IPS-20b (cell line): ENCODE measurements at regions not wholly inside any gene's neighbourhood (a gene's known extent, or its start where the extent isn't known, plus 50 kb on each side); places are given as distances from the start of the nearest gene placed in this dataset.
"Not testable (repeated sequence)": the region's sequence is repeated elsewhere in the genome, so short reads cannot be mapped to it uniquely, and the experiment has no call there.

ENCODE experiments used
- H3K27ac ChIP-seq: one replicate; pipeline ENCODE4 v1.5.1; 2013; ENCODE audit warnings: low read length
- H3K27me3 ChIP-seq: 2 replicates; pipeline ENCODE4 v1.6.1; 2013; ENCODE audit warnings: mild to moderate bottlenecking, low read length, inconsistent platforms; ENCODE audit not compliant: insufficient read depth
- H3K36me3 ChIP-seq: 2 replicates; pipeline ENCODE4 v1.6.1; 2013; ENCODE audit warnings: low read depth, mild to moderate bottlenecking, inconsistent platforms, low read length, moderate library complexity; ENCODE audit not compliant: insufficient read depth
- H3K4me1 ChIP-seq: 2 replicates; pipeline ENCODE4 v1.6.1; 2013; ENCODE audit warnings: mild to moderate bottlenecking, control low read depth, inconsistent platforms, low read length, moderate library complexity; ENCODE audit not compliant: insufficient read depth
- H3K4me3 ChIP-seq: 2 replicates; pipeline ENCODE4 v1.5.1; 2013; ENCODE audit warnings: mild to moderate bottlenecking, low read length, inconsistent platforms
- H3K9ac ChIP-seq: 2 replicates; pipeline ENCODE4 v1.6.1; 2013; ENCODE audit warnings: low read depth, mild to moderate bottlenecking, inconsistent platforms, low read length, moderate library complexity
- H3K9me3 ChIP-seq: 2 replicates; pipeline ENCODE4 v1.6.1; 2013; ENCODE audit warnings: mild to moderate bottlenecking, low read depth, low read length, inconsistent platforms; ENCODE audit not compliant: insufficient read depth

DNA sequence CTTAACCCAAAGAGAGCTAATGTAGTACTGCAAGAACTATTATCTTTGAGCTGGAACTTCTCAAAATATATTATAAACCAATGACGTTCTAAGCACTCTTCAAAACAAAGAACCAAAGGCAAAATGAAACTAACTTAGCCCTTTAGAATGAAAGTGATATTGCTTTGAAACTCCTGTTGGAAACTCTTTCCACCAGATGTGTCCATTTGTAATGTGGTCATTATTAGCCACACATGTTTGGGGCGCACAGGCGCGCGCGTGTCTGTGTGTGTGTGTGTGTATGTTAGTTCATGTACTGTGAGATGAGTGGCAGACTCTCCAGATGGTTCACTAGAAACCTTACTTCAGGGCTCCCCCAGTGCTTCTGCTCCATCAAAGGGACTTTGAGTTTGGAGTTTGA is 323.4 kb downstream of the BCL11A start:
- Histone ChIP-seq H3K4me1 (no peaks in the 10 kb centered on the region), H3K9me3 (peaks cover 13% of the 10 kb centered on the region), H3K36me3 (no peaks in the 10 kb centered on the region), H3K27me3 (no peaks in the 10 kb centered on the region), H3K9ac (no peak overlapping the region), H3K27ac (no peak overlapping the region), H3K4me3 (no peak overlapping the region)

DNA sequence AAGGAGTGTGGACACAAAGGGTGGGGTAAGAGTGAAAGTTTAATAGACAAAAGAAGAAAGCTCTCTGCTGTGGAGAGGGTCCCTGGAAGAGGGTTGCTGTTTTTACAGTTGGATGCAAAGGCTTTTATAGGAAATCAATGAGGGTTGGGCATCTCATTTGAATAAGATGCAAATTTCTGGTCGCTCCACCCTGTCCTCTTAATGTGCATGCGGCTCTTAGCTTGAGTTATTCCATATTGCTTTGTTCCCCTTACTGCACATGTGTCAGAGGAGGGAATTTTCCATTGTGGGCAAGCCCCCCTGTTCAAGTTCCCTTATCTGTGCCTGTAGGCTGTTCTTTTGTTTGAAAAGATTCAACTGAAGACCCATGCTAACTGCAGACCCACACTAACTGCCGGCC is 326.5 kb downstream of the BCL11A start:
- Histone ChIP-seq H3K9ac (no peak overlapping the region), H3K4me3 (no peak overlapping the region), H3K27me3 (no peaks in the 10 kb centered on the region), H3K9me3 (peaks cover 5% of the 10 kb centered on the region; the same call in 1 of the 2 replicates), H3K4me1 (no peaks in the 10 kb centered on the region), H3K27ac (no peak overlapping the region), H3K36me3 (no peaks in the 10 kb centered on the region)

DNA sequence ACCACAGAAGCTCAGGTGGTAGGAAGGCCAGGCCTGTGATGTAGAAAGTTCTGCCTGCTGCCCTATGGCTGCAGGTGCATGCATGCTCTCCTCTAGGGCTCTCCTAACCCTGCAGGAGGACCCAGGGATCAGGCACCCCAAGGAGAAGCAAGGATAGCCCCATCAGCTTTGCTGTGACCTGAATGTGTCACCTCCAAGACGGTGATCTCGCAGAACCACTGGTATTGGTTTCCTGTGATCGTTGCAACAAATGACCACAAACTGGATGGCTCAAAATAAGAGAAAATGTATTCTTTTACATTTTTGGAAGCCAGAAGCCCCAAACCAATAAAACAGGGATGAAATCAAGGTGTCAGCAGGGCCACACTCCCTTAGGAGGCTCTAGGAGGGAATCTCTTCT is 327.3 kb downstream of the BCL11A start:
- Histone ChIP-seq H3K9me3 (peaks cover 5% of the 10 kb centered on the region; the same call in 1 of the 2 replicates), H3K9ac (no peak overlapping the region), H3K4me3 (no peak overlapping the region), H3K36me3 (no peaks in the 10 kb centered on the region), H3K27me3 (no peaks in the 10 kb centered on the region), H3K4me1 (no peaks in the 10 kb centered on the region), H3K27ac (no peak overlapping the region)

DNA sequence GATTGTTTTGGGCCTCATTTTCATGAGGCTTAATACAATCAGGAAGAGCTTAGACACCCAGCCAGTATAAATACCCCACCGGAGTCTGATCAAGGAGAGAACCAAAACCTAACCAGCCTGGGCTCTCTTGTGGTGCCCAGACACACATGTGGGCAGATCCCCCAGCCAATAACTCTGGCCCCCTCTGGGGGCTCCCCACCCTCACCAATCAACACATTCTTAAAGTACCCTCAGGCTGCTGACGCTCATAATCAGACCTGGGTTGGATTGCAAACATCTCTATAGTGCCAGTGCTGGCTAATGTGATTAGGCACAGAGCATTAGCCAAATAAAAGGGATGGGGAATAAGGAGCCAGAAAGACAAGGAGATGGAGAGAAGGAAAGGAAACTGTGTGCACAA is 329.6 kb downstream of the BCL11A start:
- H3K27me3 ChIP-seq = no peaks in the 10 kb centered on the region
- H3K4me3 ChIP-seq = no peak overlapping the region
- H3K36me3 ChIP-seq = no peaks in the 10 kb centered on the region
- no peaks in the 10 kb centered on the region for H3K9me3 ChIP-seq
- H3K9ac ChIP-seq = no peak overlapping the region
- no peak overlapping the region for H3K27ac ChIP-seq
- no peaks in the 10 kb centered on the region for H3K4me1 ChIP-seq

DNA sequence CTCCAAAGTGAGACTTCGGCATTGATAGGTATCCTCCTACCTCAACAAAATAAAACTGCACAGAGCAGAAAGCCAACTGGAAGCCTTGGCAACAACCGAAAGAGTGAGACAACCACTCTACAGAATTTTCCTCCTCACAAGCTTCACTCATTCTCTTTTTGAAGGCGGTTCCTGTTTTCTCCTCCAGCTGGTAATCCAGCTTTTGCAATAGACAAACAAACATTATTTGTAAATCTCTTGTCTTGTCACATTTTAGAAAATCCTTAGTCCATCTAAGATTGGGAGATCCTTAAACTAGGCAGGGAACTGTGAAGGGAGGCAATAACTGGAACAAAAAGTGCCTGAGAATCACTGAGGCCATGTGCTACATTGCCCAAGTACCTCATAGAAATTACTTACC is 332.4 kb downstream of the BCL11A start:
- no peaks in the 10 kb centered on the region for H3K27me3 ChIP-seq
- H3K9me3 ChIP-seq = no peaks in the 10 kb centered on the region
- no peaks in the 10 kb centered on the region for H3K4me1 ChIP-seq
- no peak overlapping the region for H3K4me3 ChIP-seq
- no peak overlapping the region for H3K27ac ChIP-seq
- no peak overlapping the region for H3K9ac ChIP-seq
- H3K36me3 ChIP-seq = no peaks in the 10 kb centered on the region

DNA sequence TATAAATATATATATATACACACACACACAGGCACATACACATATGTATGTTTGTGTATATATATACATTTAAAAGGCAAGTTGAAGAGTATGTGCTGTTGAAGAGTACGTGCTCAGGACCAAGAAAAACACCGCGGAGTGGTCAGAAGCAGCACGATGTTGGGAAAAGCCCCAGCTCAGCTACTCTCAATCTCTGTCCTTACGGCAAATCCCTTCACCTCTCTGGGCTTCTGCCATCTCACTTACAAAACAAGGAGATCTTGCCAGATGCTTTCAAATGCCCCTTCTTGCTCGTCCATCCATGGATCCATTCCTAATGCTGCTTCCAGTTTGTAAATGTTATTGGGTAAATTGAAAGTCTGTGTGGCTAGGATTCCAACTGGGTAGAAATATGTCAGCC is 333.9 kb downstream of the BCL11A start:
- Histone ChIP-seq H3K27ac (no peak overlapping the region), H3K4me3 (no peak overlapping the region), H3K27me3 (no peaks in the 10 kb centered on the region), H3K9me3 (no peaks in the 10 kb centered on the region), H3K9ac (no peak overlapping the region), H3K4me1 (no peaks in the 10 kb centered on the region), H3K36me3 (no peaks in the 10 kb centered on the region)

DNA sequence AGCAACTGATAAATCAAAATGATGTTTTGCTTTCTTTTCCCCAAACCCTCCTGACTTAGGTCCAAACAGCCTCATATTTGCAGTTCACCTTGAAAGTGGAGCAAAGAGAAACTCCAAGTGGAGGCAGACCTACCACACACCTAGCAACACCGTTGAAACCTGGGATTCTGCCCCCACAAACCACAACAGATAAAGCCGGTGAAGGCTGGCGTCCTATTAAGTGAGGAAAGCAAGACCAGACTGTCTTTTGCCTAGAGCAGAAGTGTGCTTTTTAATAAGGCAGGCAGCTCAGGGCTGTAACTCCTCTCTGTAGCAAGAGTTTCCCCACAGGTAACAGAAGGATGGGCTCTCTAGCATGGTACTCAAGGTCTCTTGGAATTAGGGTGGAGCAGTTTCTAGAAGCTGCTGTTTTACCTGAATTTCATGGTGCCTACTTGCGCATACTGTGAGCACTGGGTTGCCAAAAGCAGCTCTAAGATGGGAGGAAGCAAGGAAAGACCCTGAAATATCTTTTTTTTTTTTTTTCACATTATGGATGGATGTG is 336.9 kb downstream of the BCL11A start:
- Histone ChIP-seq H3K27ac (no peak overlapping the region), H3K4me1 (no peaks in the 10 kb centered on the region), H3K9ac (no peak overlapping the region), H3K4me3 (no peak overlapping the region), H3K9me3 (no peaks in the 10 kb centered on the region), H3K36me3 (no peaks in the 10 kb centered on the region), H3K27me3 (no peaks in the 10 kb centered on the region)

DNA sequence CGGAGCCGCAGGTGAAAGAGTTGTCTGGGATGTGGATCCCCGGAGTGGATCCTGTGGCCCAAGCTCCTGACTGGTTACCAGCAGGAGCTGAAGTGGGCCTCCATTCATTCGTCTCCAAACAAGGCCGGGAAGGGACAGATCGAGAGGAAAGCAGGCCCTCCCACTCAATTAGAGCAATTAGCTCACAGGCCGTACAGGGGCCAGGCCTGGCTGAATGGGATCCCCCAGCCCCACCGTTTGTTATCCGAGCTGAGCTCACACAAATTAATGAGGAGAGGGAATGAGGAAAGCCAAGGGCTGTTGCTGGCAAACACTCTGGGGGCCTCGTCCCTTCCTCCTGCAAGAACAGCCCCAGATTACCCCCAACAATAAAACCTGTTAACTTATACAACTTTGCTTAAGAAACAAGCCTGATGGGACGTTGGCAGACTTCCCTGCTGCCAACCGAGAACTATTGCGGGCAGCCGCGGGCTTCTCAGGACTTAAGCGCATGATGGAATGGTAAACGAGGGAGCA is 338.0 kb downstream of the BCL11A start:
- Histone ChIP-seq H3K27ac (no peak overlapping the region), H3K9ac (no peak overlapping the region), H3K4me3 (no peak overlapping the region), H3K36me3 (no peaks in the 10 kb centered on the region), H3K4me1 (no peaks in the 10 kb centered on the region), H3K9me3 (no peaks in the 10 kb centered on the region), H3K27me3 (no peaks in the 10 kb centered on the region)

DNA sequence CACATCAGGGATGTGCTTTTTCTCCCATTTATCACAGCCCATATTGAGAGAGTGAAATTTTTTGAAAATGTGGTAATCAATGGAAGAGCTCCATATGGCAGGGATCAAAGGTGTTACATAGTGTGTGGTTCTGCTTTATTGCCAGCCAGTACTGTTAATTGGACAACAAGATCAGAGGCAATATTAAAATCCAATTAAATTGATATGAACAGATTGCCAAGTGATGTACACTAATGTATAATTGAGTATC is 338.9 kb downstream of the BCL11A start:
- no peak overlapping the region for H3K4me3 ChIP-seq
- H3K36me3 ChIP-seq = no peaks in the 10 kb centered on the region
- no peaks in the 10 kb centered on the region for H3K27me3 ChIP-seq
- no peak overlapping the region for H3K27ac ChIP-seq
- H3K9ac ChIP-seq = no peak overlapping the region
- no peaks in the 10 kb centered on the region for H3K9me3 ChIP-seq
- H3K4me1 ChIP-seq = no peaks in the 10 kb centered on the region

DNA sequence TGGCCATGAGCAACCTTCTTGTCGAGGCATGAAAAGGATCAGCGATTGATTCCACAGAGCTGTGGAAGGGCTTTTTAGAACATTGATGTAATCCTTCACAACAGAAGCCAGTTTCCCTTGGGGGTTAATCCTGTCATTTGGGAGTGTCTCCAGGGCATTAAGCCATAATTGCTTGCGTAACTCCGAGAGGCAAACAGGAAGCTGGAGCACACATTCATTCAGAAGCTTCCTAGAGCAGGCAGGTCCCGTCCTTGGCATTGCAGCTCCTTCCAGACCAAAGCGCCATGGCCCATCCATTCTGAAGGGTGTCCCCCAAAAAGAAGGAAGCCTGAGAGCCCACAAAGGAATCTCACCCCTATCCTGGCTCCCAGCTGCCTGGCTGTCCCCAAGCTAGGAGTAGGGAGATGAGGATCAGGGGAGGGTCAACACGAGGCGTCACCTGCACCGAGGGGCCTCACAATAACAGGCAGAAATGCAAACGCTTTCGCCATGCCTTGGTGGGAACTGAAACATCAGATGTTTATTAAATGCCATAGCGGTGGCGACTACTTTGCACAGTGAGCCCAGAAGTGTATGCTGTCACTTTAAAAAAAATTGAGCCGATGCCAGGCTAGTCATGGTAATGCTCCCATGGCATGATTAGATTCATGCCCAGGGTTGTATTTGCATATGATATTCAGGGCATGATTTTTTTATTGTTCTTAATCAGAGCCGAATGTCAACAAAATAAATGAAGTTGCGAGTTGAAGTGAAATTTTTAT is 339.4 kb downstream of the BCL11A start:
- Histone ChIP-seq H3K9me3 (no peaks in the 10 kb centered on the region), H3K4me1 (no peaks in the 10 kb centered on the region), H3K27ac (no peak overlapping the region), H3K9ac (no peak overlapping the region), H3K27me3 (no peaks in the 10 kb centered on the region), H3K36me3 (no peaks in the 10 kb centered on the region), H3K4me3 (no peak overlapping the region)

DNA sequence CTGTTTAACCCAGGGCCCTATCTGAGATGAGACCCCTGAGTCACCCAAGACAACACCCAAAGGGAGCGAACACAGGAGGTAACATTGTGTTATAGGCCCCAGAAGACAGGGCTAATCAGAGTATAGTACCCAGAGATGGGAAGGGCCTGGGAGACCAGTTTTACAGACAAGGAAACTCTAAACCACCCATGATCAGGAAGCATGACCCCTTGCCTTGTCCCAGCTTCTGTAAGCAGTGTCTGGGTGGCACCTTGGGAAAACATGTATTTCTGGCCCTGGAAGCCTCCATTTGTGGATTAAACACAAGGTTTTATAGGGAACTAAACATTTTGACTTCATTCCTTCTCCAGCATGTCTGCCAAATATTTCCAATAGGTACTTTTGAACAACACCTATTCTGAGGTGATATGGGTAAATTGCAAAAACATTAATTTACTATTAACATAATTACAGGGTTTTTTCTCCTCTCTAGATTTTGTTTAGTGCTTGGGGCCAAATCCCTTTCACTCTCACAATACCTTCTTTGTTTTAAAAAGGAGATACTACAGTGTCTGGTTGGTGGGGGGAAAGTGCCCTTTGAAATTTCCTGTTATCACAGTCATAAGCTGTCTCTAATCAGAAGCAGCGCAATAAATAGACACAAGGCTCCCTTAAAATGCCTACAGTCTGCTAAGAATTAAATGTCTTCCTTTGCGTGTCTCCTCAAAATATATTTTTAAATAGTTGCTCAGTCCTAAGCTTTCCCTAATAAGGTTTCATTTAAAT is 341.1 kb downstream of the BCL11A start:
- Histone ChIP-seq H3K27ac (no peak overlapping the region), H3K9ac (no peak overlapping the region), H3K4me3 (no peak overlapping the region), H3K36me3 (no peaks in the 10 kb centered on the region), H3K9me3 (no peaks in the 10 kb centered on the region), H3K27me3 (no peaks in the 10 kb centered on the region), H3K4me1 (no peaks in the 10 kb centered on the region)

DNA sequence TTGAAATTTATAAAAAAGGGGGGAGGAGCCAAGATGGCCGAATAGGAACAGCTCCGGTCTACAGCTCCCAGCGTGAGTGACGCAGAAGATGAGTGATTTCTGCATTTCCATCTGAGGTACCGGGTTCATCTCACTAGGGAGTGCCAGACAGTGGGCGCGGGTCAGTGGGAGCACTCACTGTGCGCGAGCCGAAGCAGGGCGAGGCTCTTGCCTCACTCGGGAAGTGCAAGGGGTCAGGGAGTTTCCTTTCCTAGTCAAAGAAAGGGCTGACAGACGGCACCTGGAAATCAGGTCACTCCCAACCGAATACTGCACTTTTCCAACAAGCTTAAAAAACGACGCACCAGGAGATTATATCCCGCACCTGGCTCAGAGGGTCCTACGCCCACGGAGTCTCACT is 364.4 kb downstream of the BCL11A start:
- H3K27me3 ChIP-seq, H3K27ac ChIP-seq, H3K9ac ChIP-seq, H3K4me1 ChIP-seq, H3K36me3 ChIP-seq, H3K4me3 ChIP-seq: not testable (repeated sequence)
- H3K9me3 ChIP-seq = peaks cover 25% of the 10 kb centered on the region
